RCC 7860 (cell line): ENCODE measurements at regions not wholly inside any gene's neighbourhood (a gene's known extent, or its start where the extent isn't known, plus 50 kb on each side); places are given as distances from the start of the nearest gene placed in this dataset.

Source experiments
- DNase-seq: peaks from one replicate; pipeline ENCODE4 v3.0.0-alpha.2; 2015; ENCODE audit warnings: low spot score
- FAIRE-seq: peaks from 2 replicates; lab custom pipeline; 2012; peaks lifted over from hg19 to GRCh38; lab: Jason Lieb, UNC

- no peak for FAIRE-seq
Measured at GRCh38 chr6:121967631-121968030, 431.8 kb upstream of the HSF2 start.

DNA sequence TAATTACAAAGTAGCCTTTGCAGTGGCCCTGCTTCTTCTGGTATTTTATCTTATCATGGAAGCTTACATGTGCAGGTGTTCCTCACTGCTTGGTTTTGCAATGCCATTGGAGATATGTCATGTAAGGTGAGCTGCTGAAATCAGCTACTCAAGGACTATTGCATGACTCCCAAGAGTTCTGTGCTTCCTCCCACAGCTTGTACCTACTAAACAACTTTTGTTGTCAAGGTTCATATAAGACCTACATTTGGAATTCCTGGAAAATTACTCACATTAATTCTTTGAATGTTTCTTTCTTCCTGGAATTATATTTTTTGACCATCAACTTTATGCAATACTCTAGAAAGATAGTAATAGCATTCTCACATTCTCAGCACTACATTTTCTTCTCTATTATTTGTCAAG, 427.5 kb upstream of the HSF2 start:
- no peak for FAIRE-seq

More at GRCh38 chr6:121967631-121968030, 431.8 kb upstream of the HSF2 start:
- DNase-seq = no peak

GRCh38 chr6:121984956-121985355, 414.5 kb upstream of the HSF2 start:
- DNase-seq (no peak), FAIRE-seq (no peak)

More for the DNA sequence above, 427.5 kb upstream of the HSF2 start:
- no peak for DNase-seq

GRCh38 chr6:121993362-121993761, 406.1 kb upstream of the HSF2 start:
- FAIRE-seq (no peak), DNase-seq (no peak)

GRCh38 chr6:121994919-121995318, 404.5 kb upstream of the HSF2 start:
- DNase-seq (no peak), FAIRE-seq (no peak)

DNA sequence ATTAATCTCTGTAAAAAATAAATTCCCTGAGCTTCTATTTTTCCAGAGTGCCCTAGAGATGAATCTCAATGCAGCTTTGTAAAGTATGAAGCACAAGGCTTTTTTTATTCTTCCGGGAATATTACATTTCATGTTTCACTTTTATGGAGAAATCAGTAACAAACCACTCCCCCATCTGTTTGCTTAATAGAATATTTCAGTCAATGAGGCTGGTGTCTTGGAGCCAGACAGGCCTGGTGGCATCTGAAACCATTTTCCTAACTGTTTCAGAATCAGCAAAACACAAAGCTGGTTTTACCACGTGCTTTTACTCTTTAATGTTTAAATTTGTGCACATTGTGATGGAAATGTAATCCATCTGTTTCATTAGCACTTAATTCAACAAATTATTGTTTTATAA, 400.8 kb upstream of the HSF2 start:
- DNase-seq (no peak), FAIRE-seq (no peak)

GRCh38 chr6:121999456-122000065, 399.9 kb upstream of the HSF2 start:
- FAIRE-seq (no peak), DNase-seq (no peak)

- no peak for FAIRE-seq
Measured at GRCh38 chr6:122005661-122006060, 393.8 kb upstream of the HSF2 start.

DNA sequence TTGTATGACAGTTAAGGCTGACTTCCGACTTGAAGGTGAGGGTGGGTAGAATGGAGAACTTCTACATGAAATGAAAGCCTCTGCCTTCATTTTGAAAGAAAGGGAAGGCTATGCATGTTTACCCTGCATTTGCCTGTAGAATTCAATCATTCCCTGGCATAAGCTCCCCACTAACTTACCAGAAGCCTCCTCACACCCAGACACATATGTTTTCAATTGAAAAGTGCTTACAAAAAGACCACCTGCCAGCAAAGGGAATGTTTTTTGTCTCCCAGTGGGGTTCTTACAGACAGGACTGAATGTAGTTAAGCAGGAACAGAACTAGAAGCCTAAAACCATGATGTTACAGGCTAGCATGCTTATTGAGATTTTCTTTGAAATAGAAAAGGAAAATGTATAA, 392.1 kb upstream of the HSF2 start:
- no peak for FAIRE-seq

More at GRCh38 chr6:122005661-122006060, 393.8 kb upstream of the HSF2 start:
- no peak for DNase-seq

GRCh38 chr6:122008101-122008999, 391.1 kb upstream of the HSF2 start:
- FAIRE-seq = no peak
- no peak for DNase-seq

More for the DNA sequence above, 392.1 kb upstream of the HSF2 start:
- no peak for DNase-seq

- DNase-seq (no peak), FAIRE-seq (no peak)
Measured at GRCh38 chr6:122009000-122009350, 390.5 kb upstream of the HSF2 start.

DNA sequence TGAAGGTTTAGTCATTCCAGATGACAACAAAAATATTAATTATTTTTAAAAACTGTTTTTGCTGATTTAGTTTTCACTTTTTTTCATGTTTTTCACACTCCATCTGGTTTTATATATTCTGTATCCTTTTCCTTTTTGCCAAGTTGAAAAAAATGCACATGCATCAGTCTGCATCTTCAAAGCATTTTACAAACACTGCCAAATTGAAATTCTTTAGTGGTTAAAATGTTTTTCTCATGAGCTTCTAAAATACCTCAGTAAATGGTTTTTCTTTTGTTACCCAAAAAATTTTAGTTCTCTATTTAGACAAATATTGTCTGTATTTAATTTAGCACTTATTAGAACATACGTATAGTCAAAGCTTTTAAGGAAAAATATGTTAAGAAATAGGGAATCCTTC, 386.9 kb upstream of the HSF2 start:
- FAIRE-seq = no peak
- DNase-seq = no peak

- DNase-seq (no peak), FAIRE-seq (no peak)
Measured at GRCh38 chr6:122014961-122015360, 384.5 kb upstream of the HSF2 start.

- DNase-seq (no peak), FAIRE-seq (no peak)
Measured at GRCh38 chr6:122020588-122021264, 378.7 kb upstream of the HSF2 start.

- DNase-seq = no peak
- no peak for FAIRE-seq
Measured at GRCh38 chr6:122025104-122025503, 374.3 kb upstream of the HSF2 start.

DNA sequence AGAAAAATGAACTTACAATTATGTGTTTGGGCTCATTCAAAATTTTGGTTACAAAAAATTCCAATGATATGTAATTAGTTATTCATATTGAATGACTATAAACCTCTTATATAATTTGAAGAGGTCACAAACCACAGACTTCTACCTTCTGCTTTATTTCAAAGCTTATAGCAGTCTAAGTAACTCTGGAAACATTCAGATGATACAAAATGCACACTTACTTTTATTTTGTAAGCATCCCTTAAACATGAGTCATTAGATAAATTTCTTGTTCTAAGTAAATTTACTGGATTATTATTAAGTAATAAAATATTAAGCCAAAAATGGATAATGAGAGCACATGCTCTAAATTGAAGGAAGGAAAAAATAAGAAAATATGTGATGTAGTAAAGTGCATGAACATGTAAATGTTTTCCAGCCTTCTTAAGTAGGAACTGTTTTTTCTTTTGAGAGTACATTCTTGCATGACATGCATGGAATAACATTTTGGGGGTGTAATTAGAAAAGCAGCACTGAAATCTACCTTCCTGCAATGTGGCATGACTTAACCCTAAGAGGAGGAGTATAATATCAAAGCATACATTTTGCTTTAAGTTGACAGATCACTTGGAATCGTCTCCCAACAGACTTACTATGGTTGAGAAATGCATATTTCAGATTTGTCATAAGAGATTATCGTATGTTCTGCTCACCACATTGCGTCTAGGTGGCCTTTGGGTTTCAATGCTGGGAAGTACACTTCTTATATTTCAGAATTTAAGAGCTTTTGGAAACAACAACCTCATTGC, 372.7 kb upstream of the HSF2 start:
- no peak for DNase-seq
- no peak for FAIRE-seq

DNA sequence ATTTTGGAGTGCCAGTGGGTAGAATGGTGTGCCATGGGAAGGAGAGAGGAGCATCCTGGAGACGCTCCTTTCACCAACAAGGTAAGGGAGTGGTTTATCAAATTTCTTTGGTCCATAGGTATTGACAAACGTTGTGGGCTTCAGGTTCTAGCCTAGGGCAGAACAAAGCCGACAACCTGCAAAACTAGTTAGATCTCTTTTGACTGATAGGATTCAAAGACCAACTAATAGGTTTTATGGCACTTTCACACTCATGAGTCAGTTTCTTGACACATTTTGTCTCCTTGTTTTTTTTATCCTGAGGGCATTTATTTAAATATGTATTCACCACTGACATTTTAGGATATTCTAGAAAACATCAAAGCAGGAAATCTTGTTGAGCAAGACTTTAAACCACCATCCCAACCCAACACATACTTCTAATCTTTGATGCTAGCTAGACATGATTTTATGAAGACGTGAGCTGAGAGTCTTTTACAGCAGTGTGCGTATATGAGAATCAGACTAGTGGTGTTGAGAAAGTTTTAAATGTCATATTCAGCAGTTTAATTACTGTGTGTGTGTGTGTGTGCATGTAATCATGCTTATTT, 370.4 kb upstream of the HSF2 start:
- no peak for DNase-seq
- FAIRE-seq = no peak

- DNase-seq (peak; percentile 39), FAIRE-seq (peak; percentile 35)
Measured at GRCh38 chr6:122033564-122034181, 365.8 kb upstream of the HSF2 start.

DNA sequence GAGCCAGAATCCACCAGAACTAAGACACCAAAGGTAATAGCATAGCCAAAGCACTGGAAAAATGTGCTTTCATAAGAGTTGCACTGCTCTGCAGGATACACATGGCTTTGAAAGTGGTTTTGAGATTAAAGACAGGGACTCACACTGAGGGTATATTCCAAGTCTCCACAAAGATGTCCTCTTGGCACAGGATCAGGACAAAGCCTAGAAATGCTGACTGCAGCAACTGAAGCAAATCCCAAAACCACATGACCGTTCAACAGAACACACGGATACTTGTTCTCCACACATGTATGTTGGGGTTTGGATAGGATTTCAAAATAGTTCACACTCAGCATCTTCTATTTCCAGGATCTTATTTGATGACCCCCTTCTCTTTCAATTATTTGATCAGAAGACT, 364.3 kb upstream of the HSF2 start:
- FAIRE-seq (no peak), DNase-seq (no peak)

- FAIRE-seq = no peak
- DNase-seq = no peak
Measured at GRCh38 chr6:122040261-122040660, 359.2 kb upstream of the HSF2 start.
